Liver (tissue), 8 donors: ENCODE measurements at regions not wholly inside any gene's neighbourhood (a gene's known extent, or its start where the extent isn't known, plus 50 kb on each side); places are given as distances from the start of the nearest gene placed in this dataset.

ENCODE experiments used
- DNase-seq: peaks from one replicate; pipeline ENCODE4 v3.0.0-alpha.2; 2017; ENCODE audit warnings: low spot score
- H3K27ac ChIP-seq, 2 donors: one replicate each; pipeline ENCODE4 v1.7.0; 2013; ENCODE audit warnings: inconsistent platforms in 2 of 2, low read length in 2 of 2, control low read depth in 1 of 2, low read depth in 1 of 2, mild to moderate bottlenecking in 1 of 2
- H3K27me3 ChIP-seq, 4 donors: one replicate each; pipeline versions ENCODE4 v1.6.1 to v1.7.0; 2013; ENCODE audit warnings: low read length in 3 of 4, inconsistent platforms in 1 of 4, mild to moderate bottlenecking in 1 of 4, moderate library complexity in 1 of 4; ENCODE audit not compliant: control insufficient read depth in 4 of 4, insufficient read depth in 4 of 4
- H3K36me3 ChIP-seq, 4 donors: one replicate each; pipeline versions ENCODE4 v1.6.1 to v1.7.0; 2013; ENCODE audit warnings: low read length in 3 of 4, mild to moderate bottlenecking in 3 of 4, low read depth in 1 of 4, moderate library complexity in 1 of 4; ENCODE audit not compliant: control insufficient read depth in 4 of 4, insufficient read depth in 3 of 4
- H3K4me1 ChIP-seq, 4 donors: one replicate each; pipeline versions ENCODE4 v1.6.1 to v1.7.0; 2013; ENCODE audit warnings: low read length in 3 of 4, mild to moderate bottlenecking in 3 of 4, moderate library complexity in 1 of 4; ENCODE audit not compliant: control insufficient read depth in 4 of 4, insufficient read depth in 4 of 4
- H3K4me3 ChIP-seq, 3 donors: one replicate each; pipeline versions ENCODE4 v1.6.1 to v1.7.0; 2013; ENCODE audit warnings: low read length in 3 of 3, control low read depth in 1 of 3, low read depth in 1 of 3, mild to moderate bottlenecking in 1 of 3
- H3K9ac ChIP-seq, 2 donors: one replicate each; pipeline ENCODE4 v1.7.0; 2013; ENCODE audit warnings: low read length in 2 of 2, mild to moderate bottlenecking in 2 of 2, moderate library complexity in 2 of 2, control low read depth in 1 of 2, low read depth in 1 of 2
- H3K9me3 ChIP-seq, 4 donors: one replicate each; pipeline versions ENCODE4 v1.6.1 to v1.7.0; 2013; ENCODE audit warnings: low read length in 3 of 4; ENCODE audit not compliant: control insufficient read depth in 4 of 4
- ATF3 ChIP-seq: IDR thresholded peaks from 2 replicates; pipeline ENCODE4 v1.6.1; 2016; ENCODE audit warnings: antibody characterized with exemption
- CTCF ChIP-seq: fragments of 150-350 bp; IDR thresholded peaks from 2 replicates; pipeline ENCODE4 v1.5.1; 2017; ENCODE audit warnings: improper control_type of control experiment, low read depth, low read length; ENCODE audit not compliant: missing input control
- EGR1 ChIP-seq, 2 donors: IDR thresholded peaks; 2 replicates each; pipeline ENCODE4 v1.6.1; 2016 to 2018; ENCODE audit warnings: antibody characterized with exemption in 2 of 2, low read depth in 2 of 2
- FOXA1 ChIP-seq: IDR thresholded peaks from 2 replicates; pipeline ENCODE4 v1.6.1; 2016; ENCODE audit warnings: antibody characterized with exemption
- FOXA2 ChIP-seq: IDR thresholded peaks from 2 replicates; pipeline ENCODE4 v1.6.1; 2016; ENCODE audit warnings: antibody characterized with exemption
- GABPA ChIP-seq, 2 donors: IDR thresholded peaks in 1 of 2; conservative IDR thresholded peaks in 1 of 2; 2 replicates each; pipeline ENCODE4 v1.6.1; 2016; ENCODE audit warnings: antibody characterized with exemption in 2 of 2, mild to moderate bottlenecking in 1 of 2, moderate library complexity in 1 of 2
- HNF4A ChIP-seq, 2 donors: conservative IDR thresholded peaks; 2 replicates each; pipeline ENCODE4 v1.6.1; 2016; ENCODE audit warnings: antibody characterized with exemption in 2 of 2, mild to moderate bottlenecking in 2 of 2
- HNF4G ChIP-seq: IDR thresholded peaks from 2 replicates; pipeline ENCODE4 v1.6.1; 2016; ENCODE audit warnings: antibody characterized with exemption
- JUND ChIP-seq, 2 donors: IDR thresholded peaks; 2 replicates each; pipeline ENCODE4 v1.6.1; 2016; ENCODE audit warnings: antibody characterized with exemption in 2 of 2
- MAX ChIP-seq: IDR thresholded peaks from 2 replicates; pipeline ENCODE4 v1.6.1; 2016; ENCODE audit warnings: antibody characterized with exemption
- NR2F2 ChIP-seq: IDR thresholded peaks from 2 replicates; pipeline ENCODE4 v1.6.1; 2016; ENCODE audit warnings: antibody characterized with exemption
- RAD21 ChIP-seq, 2 donors: IDR thresholded peaks; 2 replicates each; pipeline ENCODE4 v1.6.1; 2016; ENCODE audit warnings: antibody characterized with exemption in 2 of 2, mild to moderate bottlenecking in 2 of 2
- REST ChIP-seq: IDR thresholded peaks from 2 replicates; pipeline ENCODE4 v1.6.1; 2016; ENCODE audit warnings: antibody characterized with exemption, mild to moderate bottlenecking
- RXRA ChIP-seq, 2 donors: IDR thresholded peaks; 2 replicates each; pipeline ENCODE4 v1.6.1; 2017 to 2018; ENCODE audit warnings: antibody characterized with exemption in 2 of 2, mild to moderate bottlenecking in 1 of 2
- SP1 ChIP-seq: IDR thresholded peaks from 2 replicates; pipeline ENCODE4 v1.6.1; 2018; ENCODE audit warnings: antibody characterized with exemption, mild to moderate bottlenecking
- TAF1 ChIP-seq: conservative IDR thresholded peaks from 2 replicates; pipeline ENCODE4 v1.6.1; 2016; ENCODE audit warnings: antibody characterized with exemption, mild to moderate bottlenecking
- YY1 ChIP-seq: IDR thresholded peaks from 2 replicates; pipeline ENCODE4 v1.6.1; 2016; ENCODE audit warnings: antibody characterized with exemption, mild to moderate bottlenecking
- ZBTB33 ChIP-seq: IDR thresholded peaks from 2 replicates; pipeline ENCODE4 v1.6.1; 2016; ENCODE audit warnings: antibody characterized with exemption
- WGBS: extraction: QIAGEN DNeasy Blood & Tissue Kit; methylation state at CpG from one replicate; pipeline ENCODE4 v1.1.7; 2013; 5-methylcytosine and 5-hydroxymethylcytosine counted together
- donor health status: healthy.
- donor health status: healthy.
- donor health status: healthy.
- donor health status: healthy.
- donor health status: healthy.

GRCh38 chr14:43983721-43984120, 523.4 kb downstream of the FSCB start:
- Histone ChIP-seq H3K27ac (no peak overlapping the region), H3K4me1 (peaks cover 0 to 9% (median 3%) of the 10 kb centered on the region in 4 donors), H3K4me3 (no peak overlapping the region), H3K9me3 (no peaks in the 10 kb centered on the region), H3K9ac (no peak overlapping the region), H3K27me3 (no peaks in the 10 kb centered on the region), H3K36me3 (no peaks in the 10 kb centered on the region)
- DNase-seq = no peak
- TF ChIP-seq HNF4A (conservative IDR thresholded peaks at IDR 0.05) (no peak), FOXA2 (no peak), YY1 (no peak), ZBTB33 (no peak), HNF4G (no peak), ATF3 (no peak), RXRA (IDR thresholded peaks at IDR 0.05) (no peak), RAD21 (IDR thresholded peaks at IDR 0.05) (no peak), TAF1 (no peak), FOXA1 (no peak), SP1 (no peak), JUND (IDR thresholded peaks at IDR 0.05) (no peak), MAX (no peak), NR2F2 (no peak), CTCF (no peak), EGR1 (IDR thresholded peaks at IDR 0.05; ENCODE audit: low read depth in 2 of 2) (no peak), GABPA (IDR thresholded peaks at IDR 0.05 in 1 of 2, conservative IDR thresholded peaks at IDR 0.05 in 1 of 2) (no peak)
- 94% methylated on average over 8 of the region's 8 CpGs for WGBS

- peaks cover 0 to 9% (median 3%) of the 10 kb centered on the region in 4 donors for H3K4me1 ChIP-seq
- no peaks in the 10 kb centered on the region for H3K9me3 ChIP-seq
- H3K27me3 ChIP-seq = no peaks in the 10 kb centered on the region
- H3K4me3 ChIP-seq = no peak overlapping the region
- H3K27ac ChIP-seq = peak overlapping the region; percentile 52 to 80
- DNase-seq = no peak
- WGBS = 28% methylated on average over 3 of the region's 3 CpGs
- H3K36me3 ChIP-seq = no peaks in the 10 kb centered on the region
- no peak overlapping the region for H3K9ac ChIP-seq
- no peak for TF ChIP-seq TAF1
- no peak for TF ChIP-seq NR2F2
- no peak for TF ChIP-seq CTCF
- peak; percentile 44 to 53 for TF ChIP-seq RAD21 (IDR thresholded peaks at IDR 0.05)
- TF ChIP-seq ZBTB33 = peak; percentile 49
- TF ChIP-seq REST = peak; percentile 30
- peak; percentile 57 for TF ChIP-seq SP1
- peak; percentile 80 to 81 for TF ChIP-seq HNF4A (conservative IDR thresholded peaks at IDR 0.05)
- TF ChIP-seq YY1 = peak; percentile 83
- TF ChIP-seq FOXA1 = peak; percentile 83
- TF ChIP-seq RXRA (IDR thresholded peaks at IDR 0.05) = peak in 1 of 2 donors; percentile 39
- no peak for TF ChIP-seq MAX
- peak; percentile 78 for TF ChIP-seq FOXA2
- TF ChIP-seq JUND (IDR thresholded peaks at IDR 0.05) = peak; percentile 76
Observed at GRCh38 chr14:43981135-43981768, 525.8 kb downstream of the FSCB start.
